Body of pancreas (tissue), 4 donors: ENCODE measurements at regions not wholly inside any gene's neighbourhood (a gene's known extent, or its start where the extent isn't known, plus 50 kb on each side); places are given as distances from the start of the nearest gene placed in this dataset.
A peak's percentile ranks its signal among the peaks of the same experiment; 100 is the strongest.

Experiments
- ATAC-seq: fragments of 150-250 bp; one replicate; pipeline ENCODE4 v1.9.1; 2016
- DNase-seq, 4 donors: peaks; one replicate each; pipeline ENCODE4 v3.0.0-alpha.2; 2019
- H3K27ac ChIP-seq, 4 donors: fragments of 200-600 bp; sonication (generic); 1 replicate in 3 of 4; 2 replicates in 1 of 4; pipeline versions ENCODE4 v1.5.1 to v1.6.1; 2016 to 2019; ENCODE audit warnings: mild to moderate bottlenecking in 1 of 4, mixed read lengths in 1 of 4, moderate library complexity in 1 of 4
- H3K27me3 ChIP-seq, 2 donors: fragments of 200-600 bp; sonication (generic); one replicate each; pipeline ENCODE4 v1.6.0; 2016; ENCODE audit warnings: mild to moderate bottlenecking in 1 of 2
- H3K36me3 ChIP-seq, 2 donors: fragments of 200-600 bp; sonication (generic); replicated peaks in 1 of 2; 2 replicates each; pipeline ENCODE4 v1.5.1; 2016; ENCODE audit warnings: low read depth in 2 of 2; ENCODE audit not compliant: insufficient read depth in 1 of 2
- H3K4me1 ChIP-seq: fragments of 200-600 bp; sonication (generic); one replicate; pipeline ENCODE4 v1.6.0; 2016
- H3K4me3 ChIP-seq, 2 donors: fragments of 200-600 bp; sonication (generic); 1 replicate in 1 of 2; 2 replicates in 1 of 2; pipeline ENCODE4 v1.5.1; 2016 to 2019
- H3K9me3 ChIP-seq, 3 donors: fragments of 200-600 bp; sonication (generic); 1 replicate in 2 of 3; 2 replicates in 1 of 3; pipeline ENCODE4 v1.5.1; 2016
- CTCF ChIP-seq, 7 experiments: fragments of 450-650 bp in 4 of 7; fragments of 200-600 bp in 3 of 7; sonication (generic) in 3 of 7; IDR thresholded peaks; one replicate each; pipeline ENCODE4 v1.5.1; 2016 to 2019; ENCODE audit warnings: antibody characterized with exemption in 7 of 7
- POLR2A ChIP-seq, 3 donors: fragments of 450-650 bp; IDR thresholded peaks; one replicate each; pipeline ENCODE4 v1.6.1; 2016; ENCODE audit warnings: antibody characterized with exemption in 3 of 3, mild to moderate bottlenecking in 2 of 3
- WGBS, 2 donors: methylation state at CpG; one replicate each; pipeline ENCODE4 v1.1.5; 2017; 5-methylcytosine and 5-hydroxymethylcytosine counted together
- intact Hi-C: fragments of 100-400 bp; cut with DNase I; formaldehyde crosslinking; loops from one replicate; pipeline ENCODE4 v1.15.1; 2023

DNA sequence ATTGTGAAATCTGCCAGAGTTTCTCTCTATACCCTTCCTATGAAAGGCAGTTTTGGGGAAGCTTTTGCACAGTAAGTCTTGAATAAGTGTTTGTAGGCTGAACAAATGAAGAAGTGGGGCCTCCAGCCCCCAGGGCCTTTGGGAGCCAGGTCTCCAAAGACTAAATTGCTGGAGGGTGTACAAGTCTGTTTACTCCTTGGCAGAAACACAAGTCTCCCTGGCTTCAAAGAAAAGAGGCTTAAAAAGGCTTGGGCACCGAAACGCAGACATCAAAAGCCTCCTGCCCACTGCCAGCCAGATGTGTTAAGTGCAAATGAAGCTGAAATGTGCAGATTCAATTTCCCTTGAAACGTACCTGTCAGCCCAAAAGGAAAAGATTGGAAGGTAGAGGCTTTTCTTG is 146.3 kb downstream of the TMEM132E start:
- intact Hi-C loops, result no loop called here
- WGBS, 2 donors, result 48 to 72% methylated on average over 3 of the region's 3 CpGs
- no peaks in the 10 kb centered on the region for H3K9me3 ChIP-seq
- H3K27me3 ChIP-seq, result no peaks in the 10 kb centered on the region
- H3K36me3 ChIP-seq, result no peaks in the 10 kb centered on the region
- DNase-seq (no peak), ATAC-seq (no peak)
- no peak overlapping the region for H3K27ac ChIP-seq
- H3K4me3 ChIP-seq, result no peak overlapping the region
- peaks cover 5% of the 10 kb centered on the region for H3K4me1 ChIP-seq
- TF ChIP-seq POLR2A (IDR thresholded peaks at IDR 0.05), result no peak
- no peak for TF ChIP-seq CTCF (IDR thresholded peaks at IDR 0.05)

GRCh38 chr17:34725008-34725407 is 145.6 kb downstream of the TMEM132E start:
- H3K36me3 ChIP-seq, result no peaks in the 10 kb centered on the region
- WGBS, 2 donors, result 36 to 47% methylated on average over 2 of the region's 2 CpGs
- DNase-seq (no peak), ATAC-seq (no peak)
- intact Hi-C loops, result no loop called here
- no peak for TF ChIP-seq POLR2A (IDR thresholded peaks at IDR 0.05)
- no peak for TF ChIP-seq CTCF (IDR thresholded peaks at IDR 0.05)
- no peaks in the 10 kb centered on the region for H3K27me3 ChIP-seq
- no peak overlapping the region for H3K27ac ChIP-seq
- no peak overlapping the region for H3K4me3 ChIP-seq
- H3K4me1 ChIP-seq, result peaks cover 5% of the 10 kb centered on the region
- H3K9me3 ChIP-seq, result no peaks in the 10 kb centered on the region

GRCh38 chr17:34723875-34724274 is 144.5 kb downstream of the TMEM132E start:
- no peaks in the 10 kb centered on the region for H3K27me3 ChIP-seq
- ATAC-seq, result no peak
- TF ChIP-seq CTCF (IDR thresholded peaks at IDR 0.05), result no peak
- no peak overlapping the region for H3K27ac ChIP-seq
- H3K36me3 ChIP-seq, result no peaks in the 10 kb centered on the region
- H3K9me3 ChIP-seq, result no peaks in the 10 kb centered on the region
- no peak for DNase-seq
- H3K4me1 ChIP-seq, result peaks cover 5% of the 10 kb centered on the region
- 74 to 82% methylated on average over 4 to 10 of the region's 10 CpGs for WGBS, 2 donors
- intact Hi-C loops, result no loop called here
- no peak overlapping the region for H3K4me3 ChIP-seq

DNA sequence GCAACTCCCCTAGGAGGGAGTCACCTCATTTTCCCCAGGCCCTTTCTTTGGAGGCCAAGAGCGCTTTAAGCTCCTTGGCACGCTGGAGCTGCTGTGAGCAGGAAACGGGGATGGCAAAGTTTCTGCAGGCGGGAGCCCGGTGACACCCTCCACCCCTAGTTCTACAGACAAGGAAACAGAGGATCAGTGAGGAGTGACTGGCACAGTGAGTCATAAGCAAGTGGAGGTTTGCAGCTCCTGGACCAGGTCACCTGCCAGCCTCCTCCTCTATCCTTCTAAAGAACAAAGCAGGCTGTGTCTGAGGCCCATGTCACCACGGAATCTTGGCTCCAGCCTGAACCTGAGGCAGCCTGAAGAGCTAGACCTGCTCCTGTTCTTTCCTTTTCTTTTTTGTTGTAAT is 141.9 kb downstream of the TMEM132E start:
- intact Hi-C loops, result no loop called here
- H3K36me3 ChIP-seq, result no peaks in the 10 kb centered on the region
- no peaks in the 10 kb centered on the region for H3K9me3 ChIP-seq
- TF ChIP-seq CTCF (IDR thresholded peaks at IDR 0.05) (no peak), POLR2A (IDR thresholded peaks at IDR 0.05) (no peak)
- no peaks in the 10 kb centered on the region for H3K27me3 ChIP-seq
- no peak overlapping the region for H3K4me3 ChIP-seq
- 56 to 57% methylated on average over 5 to 6 of the region's 6 CpGs for WGBS, 2 donors
- peaks cover 5% of the 10 kb centered on the region for H3K4me1 ChIP-seq
- ATAC-seq (peak; percentile 72), DNase-seq (peak; percentile 14 to 48 (median 32))
- peak overlapping the region in 2 of 4 donors; percentile 22 to 46 for H3K27ac ChIP-seq

DNA sequence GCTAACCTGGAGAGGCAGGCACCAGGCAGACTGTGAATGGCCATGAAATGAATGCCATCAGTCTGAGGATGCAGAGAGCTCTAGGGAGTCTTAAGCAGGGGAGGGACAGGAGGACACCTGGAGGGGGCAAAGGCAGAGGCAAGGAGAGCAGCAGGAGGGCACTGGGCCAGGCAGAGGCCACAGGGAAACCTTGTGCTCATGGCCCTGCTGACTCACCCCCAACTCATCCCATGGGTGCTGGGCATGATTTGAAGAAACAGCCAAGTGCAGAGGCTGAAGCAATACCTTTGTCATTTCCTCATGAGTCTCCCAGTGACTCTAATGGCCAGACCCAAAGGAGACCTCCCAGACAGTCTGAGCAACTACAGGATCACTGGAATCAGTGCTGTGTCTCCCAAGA is 141.4 kb downstream of the TMEM132E start:
- ATAC-seq (no peak), DNase-seq (no peak)
- TF ChIP-seq CTCF (IDR thresholded peaks at IDR 0.05) (no peak), POLR2A (IDR thresholded peaks at IDR 0.05) (no peak)
- intact Hi-C loops, result no loop called here
- Histone ChIP-seq H3K9me3 (no peaks in the 10 kb centered on the region), H3K4me3 (no peak overlapping the region), H3K27ac (no peak overlapping the region), H3K27me3 (no peaks in the 10 kb centered on the region), H3K36me3 (no peaks in the 10 kb centered on the region), H3K4me1 (peaks cover 5% of the 10 kb centered on the region)
